ENCODE measurements at regions not wholly inside any gene's neighbourhood (a gene's known extent, or its start where the extent isn't known, plus 50 kb on each side); places are given as distances from the start of the nearest gene placed in this dataset.

- Mint-ChIP-seq H3K4me3 (no peak overlapping the region), H3K9me3 (peaks cover 2% of the 10 kb centered on the region), H3K27ac (no peak overlapping the region), H3K27me3 (ENCODE audit: low read depth) (no peaks in the 10 kb centered on the region), H3K36me3 (no peaks in the 10 kb centered on the region), H3K4me1 (peaks cover 2% of the 10 kb centered on the region; the same call in 1 of the 2 replicates)
- CTCF ChIA-PET, result interaction anchor here (0.7 to 1.4 kb wide), 2 partner anchors 40 to 88 kb away, joined by 4 to 7 read pairs; no protein-coding TSS in a partner anchor
- DNase-seq (ENCODE audit: low spot score) (no peak), ATAC-seq (no peak)
- TF ChIP-seq TP53 (CRISPR knock-in tag; IDR thresholded peaks at IDR 0.05) (no peak), JAZF1 (CRISPR knock-in tag; IDR thresholded peaks at IDR 0.05) (no peak), ARID4B (CRISPR knock-in tag; IDR thresholded peaks at IDR 0.05; ENCODE audit: borderline replicate concordance) (no peak), AFF4 (CRISPR knock-in tag; IDR thresholded peaks at IDR 0.05; ENCODE audit: borderline replicate concordance) (no peak), AR (CRISPR knock-in tag; IDR thresholded peaks at IDR 0.05) (no peak), PRRX2 (CRISPR knock-in tag; IDR thresholded peaks at IDR 0.05) (no peak), GTF2I (CRISPR knock-in tag; conservative IDR thresholded peaks at IDR 0.05) (no peak), FOXJ3 (CRISPR knock-in tag; IDR thresholded peaks at IDR 0.05; ENCODE audit: borderline replicate concordance) (no peak), CREB1 (CRISPR knock-in tag; IDR thresholded peaks at IDR 0.05) (no peak), ZNF532 (CRISPR knock-in tag; IDR thresholded peaks at IDR 0.05; ENCODE audit: borderline replicate concordance) (no peak)
- TF ChIP-seq, protein P1, sequence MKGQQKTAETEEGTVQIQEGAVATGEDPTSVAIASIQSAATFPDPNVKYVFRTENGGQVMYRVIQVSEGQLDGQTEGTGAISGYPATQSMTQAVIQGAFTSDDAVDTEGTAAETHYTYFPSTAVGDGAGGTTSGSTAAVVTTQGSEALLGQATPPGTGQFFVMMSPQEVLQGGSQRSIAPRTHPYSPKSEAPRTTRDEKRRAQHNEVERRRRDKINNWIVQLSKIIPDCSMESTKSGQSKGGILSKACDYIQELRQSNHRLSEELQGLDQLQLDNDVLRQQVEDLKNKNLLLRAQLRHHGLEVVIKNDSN (CRISPR knock-in tag; IDR thresholded peaks at IDR 0.05), result no peak
- TF ChIP-seq, protein P2, sequence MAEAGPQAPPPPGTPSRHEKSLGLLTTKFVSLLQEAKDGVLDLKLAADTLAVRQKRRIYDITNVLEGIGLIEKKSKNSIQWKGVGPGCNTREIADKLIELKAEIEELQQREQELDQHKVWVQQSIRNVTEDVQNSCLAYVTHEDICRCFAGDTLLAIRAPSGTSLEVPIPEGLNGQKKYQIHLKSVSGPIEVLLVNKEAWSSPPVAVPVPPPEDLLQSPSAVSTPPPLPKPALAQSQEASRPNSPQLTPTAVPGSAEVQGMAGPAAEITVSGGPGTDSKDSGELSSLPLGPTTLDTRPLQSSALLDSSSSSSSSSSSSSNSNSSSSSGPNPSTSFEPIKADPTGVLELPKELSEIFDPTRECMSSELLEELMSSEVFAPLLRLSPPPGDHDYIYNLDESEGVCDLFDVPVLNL (CRISPR knock-in tag; IDR thresholded peaks at IDR 0.05; ENCODE audit: borderline replicate concordance, low read depth), result no peak
- TF ChIP-seq, protein P3, sequence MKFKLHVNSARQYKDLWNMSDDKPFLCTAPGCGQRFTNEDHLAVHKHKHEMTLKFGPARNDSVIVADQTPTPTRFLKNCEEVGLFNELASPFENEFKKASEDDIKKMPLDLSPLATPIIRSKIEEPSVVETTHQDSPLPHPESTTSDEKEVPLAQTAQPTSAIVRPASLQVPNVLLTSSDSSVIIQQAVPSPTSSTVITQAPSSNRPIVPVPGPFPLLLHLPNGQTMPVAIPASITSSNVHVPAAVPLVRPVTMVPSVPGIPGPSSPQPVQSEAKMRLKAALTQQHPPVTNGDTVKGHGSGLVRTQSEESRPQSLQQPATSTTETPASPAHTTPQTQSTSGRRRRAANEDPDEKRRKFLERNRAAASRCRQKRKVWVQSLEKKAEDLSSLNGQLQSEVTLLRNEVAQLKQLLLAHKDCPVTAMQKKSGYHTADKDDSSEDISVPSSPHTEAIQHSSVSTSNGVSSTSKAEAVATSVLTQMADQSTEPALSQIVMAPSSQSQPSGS (CRISPR knock-in tag; IDR thresholded peaks at IDR 0.05; ENCODE audit: borderline replicate concordance, low read depth), result no peak
- TF ChIP-seq, protein P4, sequence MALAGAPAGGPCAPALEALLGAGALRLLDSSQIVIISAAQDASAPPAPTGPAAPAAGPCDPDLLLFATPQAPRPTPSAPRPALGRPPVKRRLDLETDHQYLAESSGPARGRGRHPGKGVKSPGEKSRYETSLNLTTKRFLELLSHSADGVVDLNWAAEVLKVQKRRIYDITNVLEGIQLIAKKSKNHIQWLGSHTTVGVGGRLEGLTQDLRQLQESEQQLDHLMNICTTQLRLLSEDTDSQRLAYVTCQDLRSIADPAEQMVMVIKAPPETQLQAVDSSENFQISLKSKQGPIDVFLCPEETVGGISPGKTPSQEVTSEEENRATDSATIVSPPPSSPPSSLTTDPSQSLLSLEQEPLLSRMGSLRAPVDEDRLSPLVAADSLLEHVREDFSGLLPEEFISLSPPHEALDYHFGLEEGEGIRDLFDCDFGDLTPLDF (CRISPR knock-in tag; IDR thresholded peaks at IDR 0.05), result no peak
- POLR2A ChIA-PET, result no interaction called here
Observed at GRCh38 chr4:183390374-183390773, 54.1 kb upstream of the CDKN2AIP start.

All from WTC11 (cell line).